GM12878 (cell line): ENCODE measurements at regions not wholly inside any gene's neighbourhood (a gene's known extent, or its start where the extent isn't known, plus 50 kb on each side); places are given as distances from the start of the nearest gene placed in this dataset.

Experiments
- ASH2L ChIP-seq: fragments of 300-600, 200-600 bp; sonication (generic); IDR thresholded peaks from 2 replicates; pipeline ENCODE4 v1.6.1; 2017; ENCODE audit warnings: low read depth, mild to moderate bottlenecking, borderline replicate concordance
- CHD2 ChIP-seq: IDR thresholded peaks from 2 replicates; pipeline ENCODE4 v1.6.1; 2011; ENCODE audit warnings: low read depth, low read length, improper control_type of control experiment, borderline replicate concordance
- CTCF ChIP-seq, 3 experiments: IDR thresholded peaks in 2 of 3; conservative IDR thresholded peaks in 1 of 3; 2 replicates each; pipeline ENCODE4 v1.5.1; 2011; ENCODE audit warnings: low read depth in 3 of 3, low read length in 3 of 3, mild to moderate bottlenecking in 3 of 3, control low read depth in 2 of 3, moderate library complexity in 2 of 3, inconsistent platforms in 1 of 3, mixed read lengths in 1 of 3; ENCODE audit not compliant: control insufficient read depth in 2 of 3, insufficient read depth in 1 of 3; ENCODE audit errors: extremely low read depth in 1 of 3
- JUND ChIP-seq: IDR thresholded peaks from 2 replicates; pipeline ENCODE4 v1.6.1; 2012; ENCODE audit warnings: low read depth, mild to moderate bottlenecking, low read length, improper control_type of control experiment, moderate library complexity
- MYC ChIP-seq: IDR thresholded peaks from 2 replicates; pipeline ENCODE4 v1.6.1; 2011; ENCODE audit warnings: mild to moderate bottlenecking, low read length, moderate library complexity, inconsistent platforms; ENCODE audit not compliant: insufficient read depth, insufficient replicate concordance, insufficient read length, severe bottlenecking
- NBN ChIP-seq: fragments of 450-650 bp; IDR thresholded peaks from 2 replicates; pipeline ENCODE4 v1.6.1; 2016
- NFYB ChIP-seq: IDR thresholded peaks from 2 replicates; pipeline ENCODE4 v1.6.1; 2011; ENCODE audit warnings: low read depth, mild to moderate bottlenecking, low read length, improper control_type of control experiment, moderate library complexity; ENCODE audit not compliant: insufficient read depth
- POLR2A ChIP-seq: IDR thresholded peaks from 2 replicates; pipeline ENCODE4 v1.6.1; 2011; ENCODE audit warnings: low read depth, mild to moderate bottlenecking, low read length
- RAD21 ChIP-seq: IDR thresholded peaks from 2 replicates; pipeline ENCODE4 v1.6.1; 2011; ENCODE audit warnings: mild to moderate bottlenecking, low read depth, low read length, moderate library complexity; ENCODE audit not compliant: insufficient read depth
- SP1 ChIP-seq: IDR thresholded peaks from one replicate; pipeline ENCODE4 v1.6.1; 2011; ENCODE audit warnings: low read depth, low read length
- USF2 ChIP-seq: IDR thresholded peaks from 2 replicates; pipeline ENCODE4 v1.6.1; 2011; ENCODE audit warnings: low read depth, low read length, improper control_type of control experiment, borderline replicate concordance
- TF ChIP-seq, protein P1 (sequence below): IDR thresholded peaks from 2 replicates; pipeline ENCODE4 v1.6.1; 2012; ENCODE audit warnings: mild to moderate bottlenecking, low read depth, low read length

GRCh38 chr2:175585496-175585895, 404.0 kb upstream of the ATP5MC3 start:
- TF ChIP-seq CHD2 (no peak), RAD21 (no peak), NBN (no peak), CTCF (IDR thresholded peaks at IDR 0.05 in 2 of 3, conservative IDR thresholded peaks at IDR 0.05 in 1 of 3; ENCODE audit: control insufficient read depth in 2 of 3, extremely low read depth in 1 of 3, insufficient read depth in 1 of 3, low read depth in 3 of 3, low read length in 3 of 3) (no peak), USF2 (no peak), SP1 (no peak), NFYB (no peak), MYC (no peak), POLR2A (no peak), JUND (no peak), ASH2L (no peak)
- TF ChIP-seq, protein P1, sequence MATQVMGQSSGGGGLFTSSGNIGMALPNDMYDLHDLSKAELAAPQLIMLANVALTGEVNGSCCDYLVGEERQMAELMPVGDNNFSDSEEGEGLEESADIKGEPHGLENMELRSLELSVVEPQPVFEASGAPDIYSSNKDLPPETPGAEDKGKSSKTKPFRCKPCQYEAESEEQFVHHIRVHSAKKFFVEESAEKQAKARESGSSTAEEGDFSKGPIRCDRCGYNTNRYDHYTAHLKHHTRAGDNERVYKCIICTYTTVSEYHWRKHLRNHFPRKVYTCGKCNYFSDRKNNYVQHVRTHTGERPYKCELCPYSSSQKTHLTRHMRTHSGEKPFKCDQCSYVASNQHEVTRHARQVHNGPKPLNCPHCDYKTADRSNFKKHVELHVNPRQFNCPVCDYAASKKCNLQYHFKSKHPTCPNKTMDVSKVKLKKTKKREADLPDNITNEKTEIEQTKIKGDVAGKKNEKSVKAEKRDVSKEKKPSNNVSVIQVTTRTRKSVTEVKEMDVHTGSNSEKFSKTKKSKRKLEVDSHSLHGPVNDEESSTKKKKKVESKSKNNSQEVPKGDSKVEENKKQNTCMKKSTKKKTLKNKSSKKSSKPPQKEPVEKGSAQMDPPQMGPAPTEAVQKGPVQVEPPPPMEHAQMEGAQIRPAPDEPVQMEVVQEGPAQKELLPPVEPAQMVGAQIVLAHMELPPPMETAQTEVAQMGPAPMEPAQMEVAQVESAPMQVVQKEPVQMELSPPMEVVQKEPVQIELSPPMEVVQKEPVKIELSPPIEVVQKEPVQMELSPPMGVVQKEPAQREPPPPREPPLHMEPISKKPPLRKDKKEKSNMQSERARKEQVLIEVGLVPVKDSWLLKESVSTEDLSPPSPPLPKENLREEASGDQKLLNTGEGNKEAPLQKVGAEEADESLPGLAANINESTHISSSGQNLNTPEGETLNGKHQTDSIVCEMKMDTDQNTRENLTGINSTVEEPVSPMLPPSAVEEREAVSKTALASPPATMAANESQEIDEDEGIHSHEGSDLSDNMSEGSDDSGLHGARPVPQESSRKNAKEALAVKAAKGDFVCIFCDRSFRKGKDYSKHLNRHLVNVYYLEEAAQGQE = no peak
